ENCODE measurements at regions not wholly inside any gene's neighbourhood (a gene's known extent, or its start where the extent isn't known, plus 50 kb on each side); places are given as distances from the start of the nearest gene placed in this dataset.

GRCh38 chr5:96257904-96258303, 175.1 kb downstream of the PCSK1 start:
- POLR2A ChIA-PET: no interaction called here
- dilution Hi-C loops (cut with MboI; ENCODE audit: extremely low pct_ligation_motif_present, low sequenced_read_pairs): no loop called here
- Histone ChIP-seq H3K4me3 (replicated peaks in 1 of 3; ENCODE audit: insufficient read depth in 1 of 3, low read depth in 1 of 3, low read length in 3 of 3) (no peak overlapping the region), H3K9me3 (replicated peaks; ENCODE audit: control insufficient read depth, insufficient read depth, low read length) (no peaks in the 10 kb centered on the region), H3K9me1 (replicated peaks; ENCODE audit: control insufficient read depth, extremely low read depth, insufficient read depth, low read length) (no peaks in the 10 kb centered on the region), H3K4me2 (ENCODE audit: insufficient read depth, low read length) (no peak overlapping the region), H3K79me2 (ENCODE audit: control insufficient read depth, insufficient read depth, low read length) (no peaks in the 10 kb centered on the region), H3K27ac (ENCODE audit: insufficient read depth, low read depth, low read length) (no peak overlapping the region), H3K27me3 (ENCODE audit: control insufficient read depth in 2 of 2, insufficient read depth in 2 of 2, low read length in 2 of 2) (no peaks in the 10 kb centered on the region), H3K9ac (replicated peaks; ENCODE audit: extremely low read depth, insufficient read depth, low read length) (no peak overlapping the region), H2AFZ (ENCODE audit: low read depth, low read length) (no peak overlapping the region), H3K36me3 (ENCODE audit: control insufficient read depth in 2 of 2, extremely low read depth in 1 of 2, insufficient read depth in 2 of 2, low read length in 2 of 2) (no peaks in the 10 kb centered on the region), H3K4me1 (ENCODE audit: control insufficient read depth, extremely low read depth, insufficient read depth, low read length) (peaks cover 51% of the 10 kb centered on the region), H4K20me1 (replicated peaks; ENCODE audit: control insufficient read depth, extremely low read depth, insufficient read depth, low read length) (no peaks in the 10 kb centered on the region)
- CTCF ChIA-PET: no interaction called here
- BruUV-seq (replicated peaks): no TSS peak
- DNase-seq (ENCODE audit: low read depth, low spot score) (no peak), FAIRE-seq (no peak)
- intact Hi-C loops (cut with micrococcal nuclease): loop anchor here (5.0 kb wide), 2 partner anchors 79 to 356 kb away; no protein-coding TSS in a partner anchor
- TF ChIP-seq FOS (IDR thresholded peaks at IDR 0.05; ENCODE audit: borderline replicate concordance, insufficient read depth, low read length) (no peak), CTCF (IDR thresholded peaks at IDR 0.05; ENCODE audit: extremely low read depth in 1 of 2, insufficient read depth in 1 of 2, low read depth in 1 of 2, low read length in 2 of 2) (no peak), GATA2 (IDR thresholded peaks at IDR 0.05; ENCODE audit: insufficient read depth, insufficient read length, low read depth, low read length) (no peak), JUN (IDR thresholded peaks at IDR 0.05; ENCODE audit: borderline replicate concordance, insufficient read depth, insufficient read length, low read depth) (no peak), POLR2A (IDR thresholded peaks at IDR 0.05; ENCODE audit: low read depth, low read length) (no peak), MYC (IDR thresholded peaks at IDR 0.05; ENCODE audit: low read depth, low read length) (no peak), POLR2AphosphoS5 (IDR thresholded peaks at IDR 0.05; ENCODE audit: insufficient read depth, low read depth, low read length) (no peak), MAX (IDR thresholded peaks at IDR 0.05; ENCODE audit: insufficient read depth, insufficient read length) (no peak), EZH2 (IDR thresholded peaks at IDR 0.05; ENCODE audit: borderline replicate concordance, low read depth, low read length, severe bottlenecking) (no peak)
